Retinal pigment epithelial cell (primary cell): ENCODE measurements at regions not wholly inside any gene's neighbourhood (a gene's known extent, or its start where the extent isn't known, plus 50 kb on each side); places are given as distances from the start of the nearest gene placed in this dataset.

Source experiments
- DNase-seq: peaks from one replicate; pipeline ENCODE4 v3.0.0-alpha.2; 2010; ENCODE audit warnings: low read depth
- H3K4me3 ChIP-seq: 2 replicates; pipeline ENCODE4 v1.5.1; 2011; ENCODE audit warnings: mild to moderate bottlenecking, low read length, control low read depth, moderate library complexity
- TF ChIP-seq, protein P1 (sequence below): conservative IDR thresholded peaks from 2 replicates; pipeline ENCODE4 v1.5.1; 2011; ENCODE audit warnings: low read depth, low read length, control low read depth, inconsistent platforms

GRCh38 chr10:36096576-36096975 lies 454.5 kb upstream of the FZD8 start:
- TF ChIP-seq, protein P1, sequence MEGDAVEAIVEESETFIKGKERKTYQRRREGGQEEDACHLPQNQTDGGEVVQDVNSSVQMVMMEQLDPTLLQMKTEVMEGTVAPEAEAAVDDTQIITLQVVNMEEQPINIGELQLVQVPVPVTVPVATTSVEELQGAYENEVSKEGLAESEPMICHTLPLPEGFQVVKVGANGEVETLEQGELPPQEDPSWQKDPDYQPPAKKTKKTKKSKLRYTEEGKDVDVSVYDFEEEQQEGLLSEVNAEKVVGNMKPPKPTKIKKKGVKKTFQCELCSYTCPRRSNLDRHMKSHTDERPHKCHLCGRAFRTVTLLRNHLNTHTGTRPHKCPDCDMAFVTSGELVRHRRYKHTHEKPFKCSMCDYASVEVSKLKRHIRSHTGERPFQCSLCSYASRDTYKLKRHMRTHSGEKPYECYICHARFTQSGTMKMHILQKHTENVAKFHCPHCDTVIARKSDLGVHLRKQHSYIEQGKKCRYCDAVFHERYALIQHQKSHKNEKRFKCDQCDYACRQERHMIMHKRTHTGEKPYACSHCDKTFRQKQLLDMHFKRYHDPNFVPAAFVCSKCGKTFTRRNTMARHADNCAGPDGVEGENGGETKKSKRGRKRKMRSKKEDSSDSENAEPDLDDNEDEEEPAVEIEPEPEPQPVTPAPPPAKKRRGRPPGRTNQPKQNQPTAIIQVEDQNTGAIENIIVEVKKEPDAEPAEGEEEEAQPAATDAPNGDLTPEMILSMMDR, result no peak
- no peak for DNase-seq
- no peak overlapping the region for H3K4me3 ChIP-seq

GRCh38 chr10:36094096-36094495 lies 452.0 kb upstream of the FZD8 start:
- no peak for DNase-seq
- no peak overlapping the region for H3K4me3 ChIP-seq
- TF ChIP-seq, protein P1, result no peak

- no peak overlapping the region for H3K4me3 ChIP-seq
- no peak for DNase-seq
- TF ChIP-seq, protein P1, result no peak
Measured at GRCh38 chr10:36092116-36092515, 450.0 kb upstream of the FZD8 start.

- H3K4me3 ChIP-seq, result no peak overlapping the region
- no peak for DNase-seq
- TF ChIP-seq, protein P1, result no peak
Measured at GRCh38 chr10:36091007-36091406, 448.9 kb upstream of the FZD8 start.

GRCh38 chr10:36089790-36090440 lies 447.8 kb upstream of the FZD8 start:
- no peak for DNase-seq
- H3K4me3 ChIP-seq, result no peak overlapping the region
- TF ChIP-seq, protein P1, result no peak

DNA sequence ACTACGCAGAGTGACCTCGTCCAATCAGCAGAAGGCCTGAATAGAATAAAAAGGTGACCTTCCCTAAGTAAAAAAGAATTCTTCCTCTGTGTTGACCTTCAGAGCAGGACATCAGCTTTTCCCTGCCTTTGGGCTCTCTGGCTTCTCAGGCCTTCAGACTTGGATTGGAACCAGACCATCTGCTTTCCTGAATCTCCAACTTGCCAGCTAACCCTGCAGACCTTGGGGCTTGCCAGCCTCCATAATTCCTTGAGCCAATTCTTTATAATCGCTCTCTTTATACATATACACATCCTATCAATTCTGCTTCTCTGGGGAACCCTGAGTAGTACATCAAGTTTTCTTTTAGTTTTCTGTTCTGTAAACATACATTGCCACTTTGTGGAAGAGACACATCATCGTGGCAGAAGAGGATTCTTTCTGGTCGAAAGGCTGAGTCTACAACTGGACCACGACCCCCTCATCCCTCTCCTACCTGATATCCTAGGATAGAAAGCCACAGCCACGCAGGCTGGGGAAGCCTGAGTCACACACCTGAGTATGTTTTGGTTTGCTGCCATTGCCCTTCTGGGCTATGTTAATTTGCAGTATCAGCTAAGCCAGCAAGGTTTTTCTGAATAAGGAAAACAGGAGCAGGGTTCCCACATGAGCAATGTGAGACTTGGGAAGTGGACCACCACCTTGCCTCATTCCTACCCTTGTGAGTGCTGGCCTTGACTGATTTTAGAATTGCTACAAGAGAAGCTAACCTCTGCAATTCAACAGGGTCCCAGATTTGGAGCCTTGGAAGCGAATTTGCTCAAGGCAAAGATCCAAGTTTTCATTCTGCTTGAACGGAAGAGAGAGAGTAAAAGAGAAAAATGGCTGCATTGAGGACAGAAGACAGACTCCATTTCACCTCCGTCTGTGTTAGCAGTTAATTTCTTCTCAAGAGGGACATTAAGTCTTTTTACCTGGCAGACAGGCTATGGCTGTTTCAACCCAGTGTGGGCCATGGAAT lies 445.2 kb upstream of the FZD8 start:
- TF ChIP-seq, protein P1, result no peak
- no peak overlapping the region for H3K4me3 ChIP-seq
- DNase-seq, result no peak

GRCh38 chr10:36075196-36075595 lies 433.1 kb upstream of the FZD8 start:
- TF ChIP-seq, protein P1, result no peak

More at GRCh38 chr10:36075196-36075595, 433.1 kb upstream of the FZD8 start:
- no peak for DNase-seq
- no peak overlapping the region for H3K4me3 ChIP-seq
